Keratinocyte (primary cell): ENCODE measurements at regions not wholly inside any gene's neighbourhood (a gene's known extent, or its start where the extent isn't known, plus 50 kb on each side); places are given as distances from the start of the nearest gene placed in this dataset.
"Not testable (repeated sequence)": the region's sequence is repeated elsewhere in the genome, so short reads cannot be mapped to it uniquely, and the experiment has no call there.

Experiments
- DNase-seq: peaks from one replicate; pipeline ENCODE4 v3.0.0-alpha.2; 2011; ENCODE audit warnings: low read depth, missing footprints, low spot score
- FAIRE-seq: peaks from 2 replicates; lab custom pipeline; 2011; peaks lifted over from hg19 to GRCh38; lab: Jason Lieb, UNC
- H2AFZ ChIP-seq: 2 replicates; pipeline ENCODE4 v1.6.0; 2012; ENCODE audit warnings: low read length, control low read depth, inconsistent platforms; ENCODE audit not compliant: control insufficient read depth
- H3K27ac ChIP-seq: 2 replicates; pipeline ENCODE4 v1.5.1; 2011; ENCODE audit warnings: low read length; ENCODE audit not compliant: control insufficient read depth, insufficient read depth
- H3K27me3 ChIP-seq: 3 replicates; pipeline ENCODE4 v1.6.0; 2011; ENCODE audit warnings: low read length; ENCODE audit not compliant: control insufficient read depth, insufficient read depth; ENCODE audit errors: extremely low read depth
- H3K36me3 ChIP-seq, 2 experiments: 2 replicates in 1 of 2; 3 replicates in 1 of 2; pipeline ENCODE4 v1.5.1; 2011; ENCODE audit warnings: low read length in 2 of 2, mild to moderate bottlenecking in 1 of 2; ENCODE audit not compliant: control insufficient read depth in 2 of 2, insufficient read depth in 2 of 2; ENCODE audit errors: extremely low read depth in 1 of 2
- H3K4me1 ChIP-seq: 3 replicates; pipeline ENCODE4 v1.5.1; 2011; ENCODE audit warnings: low read length; ENCODE audit not compliant: control insufficient read depth, insufficient read depth; ENCODE audit errors: extremely low read depth
- H3K4me2 ChIP-seq: 3 replicates; pipeline ENCODE4 v1.6.0; 2011; ENCODE audit warnings: low read depth, low read length; ENCODE audit not compliant: control insufficient read depth, insufficient read depth; ENCODE audit errors: extremely low read depth
- H3K4me3 ChIP-seq, 3 experiments: fragments of 200-600 bp in 1 of 3; sonication (generic) in 1 of 3; 2 replicates in 2 of 3; 3 replicates in 1 of 3; pipeline ENCODE4 v1.5.1; 2011 to 2016; ENCODE audit warnings: low read length in 3 of 3, mild to moderate bottlenecking in 3 of 3, control low read depth in 2 of 3, inconsistent platforms in 1 of 3, low read depth in 1 of 3, mixed read lengths in 1 of 3, mixed run types in 1 of 3, moderate library complexity in 1 of 3; ENCODE audit not compliant: control insufficient read depth in 2 of 3, insufficient read depth in 2 of 3; ENCODE audit errors: extremely low read depth in 1 of 3
- H3K79me2 ChIP-seq: 2 replicates; pipeline ENCODE4 v1.6.0; 2012; ENCODE audit warnings: low read length; ENCODE audit not compliant: control insufficient read depth, insufficient read depth
- H3K9ac ChIP-seq: 3 replicates; pipeline ENCODE4 v1.6.0; 2011; ENCODE audit warnings: low read length; ENCODE audit not compliant: control insufficient read depth, insufficient read depth; ENCODE audit errors: extremely low read depth
- H3K9me1 ChIP-seq: 3 replicates; pipeline ENCODE4 v1.6.0; 2011; ENCODE audit warnings: low read length; ENCODE audit not compliant: control insufficient read depth, insufficient read depth; ENCODE audit errors: extremely low read depth
- H3K9me3 ChIP-seq: 2 replicates; pipeline ENCODE4 v1.5.1; 2012; ENCODE audit warnings: low read depth, low read length; ENCODE audit not compliant: control insufficient read depth
- H4K20me1 ChIP-seq: 3 replicates; pipeline ENCODE4 v1.6.0; 2011; ENCODE audit warnings: low read length; ENCODE audit not compliant: control insufficient read depth, insufficient read depth; ENCODE audit errors: extremely low read depth
- EZH2 ChIP-seq: IDR thresholded peaks from one replicate; pipeline ENCODE4 v1.6.1; 2012; ENCODE audit warnings: inconsistent platforms, mild to moderate bottlenecking, low read length, moderate library complexity
- dilution Hi-C: fragments of 300-500 bp; cut with MboI; formaldehyde crosslinking; loops from one replicate; pipeline ENCODE4 v1.7.0; 2020; ENCODE audit warnings: low sequenced_read_pairs; ENCODE audit not compliant: extremely low pct_ligation_motif_present
- TF ChIP-seq, protein P1 (sequence below), 3 experiments: IDR thresholded peaks in 1 of 3; conservative IDR thresholded peaks in 1 of 3; optimal IDR thresholded peaks in 1 of 3; 2 replicates in 2 of 3; 3 replicates in 1 of 3; pipeline versions ENCODE3 to v1.5.1; 2011; ENCODE audit warnings: low read length in 3 of 3, mild to moderate bottlenecking in 3 of 3, moderate library complexity in 2 of 3, control low read depth in 1 of 3, inconsistent platforms in 1 of 3; ENCODE audit not compliant: insufficient read depth in 2 of 3; ENCODE audit errors: extremely low read depth in 1 of 3

DNA sequence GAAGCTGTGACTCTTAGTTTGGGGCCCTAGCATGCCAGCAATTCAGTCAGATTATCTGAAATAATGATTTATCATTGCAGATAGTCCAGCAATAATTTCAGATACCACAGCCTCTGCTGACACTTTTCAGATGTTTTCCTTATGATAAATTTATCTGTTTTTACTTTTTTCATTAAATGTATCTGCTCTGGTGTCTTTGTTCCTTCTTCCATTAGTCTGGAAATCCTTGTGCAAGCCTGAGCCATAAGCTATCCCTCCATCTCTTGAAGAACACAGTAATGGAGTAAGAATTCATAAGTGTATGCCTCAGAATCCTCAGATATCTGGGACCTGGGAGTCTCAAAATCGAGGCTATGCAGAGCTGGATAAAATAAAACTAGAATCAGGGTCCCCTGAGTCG is 146.4 kb upstream of the KRR1 start:
- no peaks in the 10 kb centered on the region for H3K9me1 ChIP-seq
- dilution Hi-C loops, result no loop called here
- H3K27ac ChIP-seq, result peak overlapping the region; percentile 92
- H3K4me2 ChIP-seq, result peak overlapping the region; percentile 17
- TF ChIP-seq, protein P1, sequence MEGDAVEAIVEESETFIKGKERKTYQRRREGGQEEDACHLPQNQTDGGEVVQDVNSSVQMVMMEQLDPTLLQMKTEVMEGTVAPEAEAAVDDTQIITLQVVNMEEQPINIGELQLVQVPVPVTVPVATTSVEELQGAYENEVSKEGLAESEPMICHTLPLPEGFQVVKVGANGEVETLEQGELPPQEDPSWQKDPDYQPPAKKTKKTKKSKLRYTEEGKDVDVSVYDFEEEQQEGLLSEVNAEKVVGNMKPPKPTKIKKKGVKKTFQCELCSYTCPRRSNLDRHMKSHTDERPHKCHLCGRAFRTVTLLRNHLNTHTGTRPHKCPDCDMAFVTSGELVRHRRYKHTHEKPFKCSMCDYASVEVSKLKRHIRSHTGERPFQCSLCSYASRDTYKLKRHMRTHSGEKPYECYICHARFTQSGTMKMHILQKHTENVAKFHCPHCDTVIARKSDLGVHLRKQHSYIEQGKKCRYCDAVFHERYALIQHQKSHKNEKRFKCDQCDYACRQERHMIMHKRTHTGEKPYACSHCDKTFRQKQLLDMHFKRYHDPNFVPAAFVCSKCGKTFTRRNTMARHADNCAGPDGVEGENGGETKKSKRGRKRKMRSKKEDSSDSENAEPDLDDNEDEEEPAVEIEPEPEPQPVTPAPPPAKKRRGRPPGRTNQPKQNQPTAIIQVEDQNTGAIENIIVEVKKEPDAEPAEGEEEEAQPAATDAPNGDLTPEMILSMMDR (optimal IDR thresholded peaks at IDR 0.05 in 1 of 3, IDR thresholded peaks at IDR 0.05 in 1 of 3, conservative IDR thresholded peaks at IDR 0.05 in 1 of 3; ENCODE audit: extremely low read depth in 1 of 3, insufficient read depth in 2 of 3, low read length in 3 of 3), result no peak
- no peak for TF ChIP-seq EZH2
- no peaks in the 10 kb centered on the region for H3K27me3 ChIP-seq
- H3K4me1 ChIP-seq, result peaks cover 60% of the 10 kb centered on the region
- no peaks in the 10 kb centered on the region for H4K20me1 ChIP-seq
- no peaks in the 10 kb centered on the region for H3K79me2 ChIP-seq
- H3K4me3 ChIP-seq, result no peak overlapping the region
- peaks cover 0 to under 1% of the 10 kb centered on the region in 2 experiments for H3K36me3 ChIP-seq
- DNase-seq, result no peak
- no peaks in the 10 kb centered on the region for H3K9me3 ChIP-seq
- FAIRE-seq, result no peak
- no peak overlapping the region for H2AFZ ChIP-seq
- H3K9ac ChIP-seq, result peak overlapping the region; percentile 51

DNA sequence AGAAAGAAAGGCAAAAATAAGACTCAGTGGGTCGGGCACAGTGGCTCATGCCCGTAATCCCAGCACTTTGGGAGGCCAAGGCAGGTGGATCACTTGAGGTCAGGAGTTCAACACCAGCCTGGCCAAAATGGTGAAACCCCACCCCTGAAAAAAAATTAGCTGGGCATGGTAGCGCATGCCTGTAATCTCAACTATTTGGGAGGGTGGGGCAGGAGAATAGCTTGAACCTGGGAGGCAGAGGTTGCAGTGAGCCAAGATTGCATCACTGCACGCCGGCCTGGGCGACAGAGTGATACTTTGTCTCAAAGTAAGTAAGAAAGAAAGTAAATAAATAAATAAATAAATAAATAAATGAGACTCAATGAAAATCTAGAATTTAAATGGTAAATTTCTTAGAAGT is 145.9 kb upstream of the KRR1 start:
- H3K79me2 ChIP-seq, dilution Hi-C loops, H4K20me1 ChIP-seq, H3K9me3 ChIP-seq, H3K4me3 ChIP-seq, H3K27me3 ChIP-seq, H3K9me1 ChIP-seq, H2AFZ ChIP-seq, H3K36me3 ChIP-seq: not testable (repeated sequence)
- Histone ChIP-seq H3K4me1 (peaks cover 60% of the 10 kb centered on the region), H3K9ac (peak overlapping the region; percentile 71), H3K4me2 (peak overlapping the region; percentile 51), H3K27ac (peak overlapping the region; percentile 92)
- FAIRE-seq, result peak; percentile 53
- DNase-seq, result peak; percentile 53

DNA sequence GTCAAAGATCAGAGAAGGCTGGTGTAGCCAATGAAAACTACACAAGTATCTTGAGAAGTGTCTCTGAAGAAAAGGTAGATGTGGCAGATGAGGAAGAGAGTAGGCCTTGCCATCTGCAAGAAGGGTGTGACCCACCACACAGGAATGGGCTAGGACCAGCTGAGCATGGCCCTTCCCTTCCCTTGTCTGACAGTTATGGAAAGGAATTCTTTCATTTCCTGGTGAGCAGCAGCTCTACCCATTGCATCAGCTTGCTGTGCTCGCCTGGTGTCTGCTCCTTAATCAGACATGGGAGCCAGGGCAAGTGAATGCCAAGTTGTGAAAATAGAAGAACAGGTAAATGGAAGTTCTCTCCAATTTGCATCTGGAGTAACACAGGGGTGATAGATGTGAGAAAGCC is 145.2 kb upstream of the KRR1 start:
- Histone ChIP-seq H3K9me1 (no peaks in the 10 kb centered on the region), H3K27ac (peak overlapping the region; percentile 92), H3K27me3 (no peaks in the 10 kb centered on the region), H3K79me2 (no peaks in the 10 kb centered on the region), H2AFZ (no peak overlapping the region), H3K4me2 (peak overlapping the region; percentile 51), H3K4me1 (peaks cover 60% of the 10 kb centered on the region), H3K4me3 (no peak overlapping the region), H3K36me3 (peaks cover 0 to 4% of the 10 kb centered on the region in 2 experiments), H3K9me3 (no peaks in the 10 kb centered on the region), H4K20me1 (no peaks in the 10 kb centered on the region), H3K9ac (peak overlapping the region; percentile 71)
- TF ChIP-seq EZH2, result no peak
- TF ChIP-seq, protein P1 (optimal IDR thresholded peaks at IDR 0.05 in 1 of 3, IDR thresholded peaks at IDR 0.05 in 1 of 3, conservative IDR thresholded peaks at IDR 0.05 in 1 of 3; ENCODE audit: extremely low read depth in 1 of 3, insufficient read depth in 2 of 3, low read length in 3 of 3), result no peak
- FAIRE-seq, result peak; percentile 100
- peak; percentile 86 for DNase-seq
- dilution Hi-C loops, result no loop called here
